ENCODE measurements at regions not wholly inside any gene's neighbourhood (a gene's known extent, or its start where the extent isn't known, plus 50 kb on each side); places are given as distances from the start of the nearest gene placed in this dataset.

- DNase-seq (ENCODE audit: low read depth) = no peak
These were observed 92.8 kb downstream of the HNRNPLL start for GRCh38 chr2:38509947-38510326.

DNA sequence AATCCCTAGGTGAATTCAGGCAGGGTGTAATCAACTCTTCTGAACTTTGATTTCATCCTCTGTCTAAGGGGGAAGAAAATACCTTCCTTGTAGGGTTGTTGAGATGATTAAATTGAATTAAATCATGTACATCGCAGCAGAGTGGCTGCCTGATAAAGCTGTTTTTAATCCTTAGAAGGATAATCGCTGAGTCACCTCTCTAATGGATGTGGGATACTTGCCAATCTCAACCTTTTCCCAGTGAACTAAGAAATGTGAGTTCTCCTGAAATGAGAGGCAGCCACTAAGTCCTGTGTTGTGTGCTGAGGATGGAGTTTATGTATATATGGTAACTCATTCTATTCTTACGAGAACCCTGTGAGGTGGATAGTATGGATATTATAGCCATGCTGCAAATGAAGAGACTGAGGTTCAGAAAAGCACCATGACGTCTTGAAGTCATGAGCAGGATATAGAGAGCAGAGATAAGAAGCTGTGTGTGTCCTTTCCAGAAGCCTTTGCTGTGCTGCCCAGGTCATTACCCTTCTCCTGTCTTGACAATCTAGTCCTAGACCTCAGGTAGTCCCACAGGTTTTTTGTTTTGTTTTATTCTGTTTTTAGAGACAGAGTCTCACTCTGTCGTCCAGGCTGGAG, 93.3 kb downstream of the HNRNPLL start:
- no peak for DNase-seq (ENCODE audit: low read depth)

DNA sequence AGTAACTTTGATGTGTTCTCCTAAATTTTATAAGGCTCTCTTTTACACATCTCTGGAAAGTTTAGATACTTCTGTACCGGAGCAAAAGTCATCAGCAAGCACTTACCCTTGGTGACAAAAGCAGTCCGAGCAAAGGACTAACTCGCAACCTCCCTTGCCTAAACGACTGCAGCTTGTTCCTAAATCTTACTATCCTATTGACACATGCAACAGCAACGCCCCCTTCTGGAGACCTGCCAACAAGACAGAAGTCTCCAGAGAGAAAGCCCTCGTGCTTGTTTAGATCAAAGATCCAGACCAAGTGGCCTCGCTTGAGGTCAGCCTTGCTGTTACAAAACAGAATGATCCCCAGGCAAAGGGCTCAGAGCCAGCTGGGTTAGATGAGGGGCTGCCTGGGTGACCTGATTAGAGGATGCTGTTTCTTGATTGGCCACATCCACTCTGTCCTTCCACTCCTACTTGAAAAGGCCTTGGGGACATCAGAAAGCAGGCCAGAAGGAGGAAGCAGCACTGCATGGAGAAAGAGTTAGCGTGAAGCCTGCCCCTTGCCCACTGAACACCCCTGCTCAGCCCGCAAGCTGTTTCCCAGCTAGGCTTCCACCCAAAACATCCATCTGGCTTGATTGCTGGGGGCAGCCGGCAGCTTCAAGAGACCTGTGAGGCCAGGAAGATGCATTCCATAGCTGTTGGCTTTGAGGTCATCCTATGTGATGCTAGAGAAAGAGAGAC, 94.3 kb downstream of the HNRNPLL start:
- DNase-seq (ENCODE audit: low read depth) = peak; percentile 69

- DNase-seq (ENCODE audit: low read depth) = no peak
These were observed 95.0 kb downstream of the HNRNPLL start for GRCh38 chr2:38507712-38508111.

DNA sequence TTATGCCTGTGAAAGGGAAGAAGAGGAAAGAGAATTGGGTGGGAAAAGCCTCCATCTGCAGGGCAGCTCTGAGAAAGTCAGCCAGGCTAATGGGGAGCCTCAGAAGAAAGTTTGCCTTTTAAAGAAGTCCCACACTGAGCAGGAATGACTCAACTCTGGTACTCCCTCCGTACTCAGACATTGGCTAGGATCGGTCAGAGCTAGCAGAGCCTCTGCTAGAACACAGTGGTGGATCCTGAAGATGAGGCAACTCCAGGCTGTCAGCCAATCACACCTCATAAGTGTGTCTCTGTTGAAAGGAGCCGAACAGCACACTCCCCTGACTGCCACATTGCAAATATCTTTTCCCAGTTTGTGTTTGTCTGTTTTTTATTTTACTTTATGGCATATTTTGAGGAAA, 96.9 kb downstream of the HNRNPLL start:
- DNase-seq (ENCODE audit: low read depth) = no peak

- DNase-seq (ENCODE audit: low read depth) = no peak
These were observed 98.6 kb downstream of the HNRNPLL start for GRCh38 chr2:38504169-38504568.

DNA sequence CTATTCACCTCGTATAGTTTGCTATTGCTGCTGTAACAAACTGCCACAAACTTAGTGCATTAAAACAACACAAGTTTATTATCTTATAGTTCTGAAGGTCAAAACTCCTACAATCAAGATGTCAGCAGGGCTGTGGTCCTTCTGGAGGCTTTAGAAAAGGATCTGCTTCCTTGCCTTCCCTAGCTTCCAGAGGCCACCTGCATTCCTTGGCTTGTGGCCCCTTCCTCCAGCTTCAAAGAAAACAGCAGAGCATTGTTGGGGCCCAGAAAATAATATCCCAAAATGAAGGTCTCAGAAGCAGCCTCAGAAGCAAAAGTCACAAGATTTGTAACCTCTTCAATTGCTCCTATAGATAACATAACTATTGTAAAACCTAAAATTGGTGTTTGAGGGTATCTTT, 100.6 kb downstream of the HNRNPLL start:
- DNase-seq (ENCODE audit: low read depth) = no peak

GRCh38 chr2:38500283-38500634, 102.5 kb downstream of the HNRNPLL start:
- DNase-seq (ENCODE audit: low read depth) = no peak

DNA sequence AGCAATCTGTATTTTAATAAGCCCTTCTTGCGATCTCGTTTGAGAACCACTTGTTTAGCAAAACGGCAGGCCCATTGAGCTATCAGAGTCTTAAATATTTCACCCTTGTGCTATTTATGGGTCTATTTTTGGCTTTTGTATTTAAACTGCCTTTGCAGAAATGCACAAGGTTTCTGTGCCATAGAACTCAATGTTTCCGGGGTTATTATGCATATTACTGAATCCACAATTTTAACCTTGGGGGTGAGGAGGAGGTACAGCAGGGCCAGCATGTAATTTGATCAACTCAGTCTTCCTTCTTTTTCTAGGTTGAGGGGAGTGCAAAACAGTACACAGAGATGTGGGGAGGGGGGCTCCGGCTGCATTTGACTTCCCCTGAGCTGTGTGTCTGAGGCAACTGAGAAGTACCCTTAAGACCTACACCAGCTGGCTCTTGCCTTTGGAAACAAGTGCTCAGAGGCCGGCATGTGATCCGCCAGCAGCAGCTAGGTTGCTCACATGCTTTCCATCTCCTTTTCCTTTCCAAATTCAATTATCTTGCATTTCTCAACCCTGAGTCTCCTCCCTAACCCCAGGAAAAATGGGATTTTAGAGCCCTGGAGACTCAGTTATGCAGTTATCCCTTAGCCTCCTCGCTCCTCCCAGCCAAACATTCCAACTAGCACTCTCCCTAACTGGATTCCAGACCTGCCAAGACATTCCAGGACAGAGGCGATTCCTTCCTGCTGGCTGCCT, 103.0 kb downstream of the HNRNPLL start:
- no peak for DNase-seq (ENCODE audit: low read depth)

DNA sequence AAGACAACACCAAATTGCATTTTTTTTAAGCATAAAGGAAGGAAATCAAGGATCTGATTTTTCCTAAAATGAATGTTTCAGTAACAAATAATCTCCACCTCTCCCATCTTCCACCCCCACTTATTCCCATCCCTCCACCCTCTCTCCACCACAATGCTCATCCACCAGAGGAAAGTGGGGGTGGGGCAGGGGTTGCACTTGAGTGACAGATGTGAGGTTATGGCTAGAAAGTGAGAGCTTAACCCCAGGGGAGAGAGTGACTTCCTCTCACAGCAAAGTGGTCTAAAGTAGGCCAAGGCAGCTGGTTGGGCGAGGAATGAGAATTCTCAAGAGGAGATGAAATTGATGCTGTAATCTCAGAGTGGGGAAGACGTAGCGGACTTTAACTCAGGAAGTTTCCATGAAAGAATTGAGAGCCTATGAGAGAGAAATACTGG, 104.7 kb downstream of the HNRNPLL start:
- DNase-seq (ENCODE audit: low read depth) = no peak

- DNase-seq (ENCODE audit: low read depth) = no peak
These were observed 105.1 kb downstream of the HNRNPLL start for GRCh38 chr2:38497670-38498037.

DNA sequence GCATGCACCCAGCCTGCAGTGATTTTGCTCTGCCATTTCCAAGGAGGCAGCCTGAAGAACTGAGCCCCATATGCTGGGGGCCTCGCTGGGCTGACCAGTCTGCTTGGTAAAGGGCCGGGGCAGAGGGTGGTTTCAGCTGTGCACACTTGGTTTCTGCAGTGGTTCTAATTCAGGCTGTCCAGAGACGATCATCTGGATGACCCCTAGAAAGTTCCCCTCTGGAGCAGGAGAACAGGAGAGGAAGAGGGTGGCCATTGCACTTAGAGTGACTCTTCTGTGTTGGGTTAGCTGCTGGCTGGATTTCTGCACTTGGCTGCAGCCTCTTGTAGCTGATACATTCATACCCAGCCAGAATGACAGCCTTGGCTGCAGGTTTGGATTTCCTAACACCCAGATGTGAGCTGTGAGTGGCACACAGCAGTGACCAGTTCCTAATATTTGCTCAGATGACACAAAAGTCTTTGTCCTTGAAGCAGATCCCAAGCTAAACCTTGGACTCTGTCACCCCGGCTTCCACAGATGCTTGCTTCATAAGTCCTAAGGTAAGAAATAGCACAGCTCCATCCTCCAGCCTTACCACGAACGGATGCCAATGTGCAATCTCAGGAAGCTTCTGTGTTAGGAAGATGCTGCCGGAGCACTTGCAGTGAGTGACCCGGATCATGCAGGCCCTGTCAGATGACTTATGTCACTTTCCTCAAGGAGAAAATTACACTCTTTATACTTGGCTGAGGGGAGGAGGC, 105.6 kb downstream of the HNRNPLL start:
- DNase-seq (ENCODE audit: low read depth) = no peak

DNA sequence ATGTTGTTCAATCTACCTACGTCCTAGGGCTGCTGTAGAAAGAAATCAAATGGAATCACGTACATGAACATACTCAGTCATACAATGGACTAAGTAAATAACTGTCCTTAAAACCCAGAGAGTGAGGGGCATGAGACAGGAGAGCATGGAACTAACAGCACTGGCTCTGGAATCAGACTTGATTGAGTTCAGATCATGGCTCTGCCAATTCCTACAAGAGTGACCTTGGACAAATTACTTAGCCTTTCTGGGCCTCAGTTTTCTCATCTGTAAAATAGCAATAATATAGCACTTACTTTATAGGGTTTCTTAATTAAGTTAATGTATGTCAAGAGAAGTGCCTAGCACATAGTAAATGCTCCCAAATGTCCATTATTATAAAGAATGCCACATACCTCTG, 106.8 kb downstream of the HNRNPLL start:
- no peak for DNase-seq (ENCODE audit: low read depth)

DNA sequence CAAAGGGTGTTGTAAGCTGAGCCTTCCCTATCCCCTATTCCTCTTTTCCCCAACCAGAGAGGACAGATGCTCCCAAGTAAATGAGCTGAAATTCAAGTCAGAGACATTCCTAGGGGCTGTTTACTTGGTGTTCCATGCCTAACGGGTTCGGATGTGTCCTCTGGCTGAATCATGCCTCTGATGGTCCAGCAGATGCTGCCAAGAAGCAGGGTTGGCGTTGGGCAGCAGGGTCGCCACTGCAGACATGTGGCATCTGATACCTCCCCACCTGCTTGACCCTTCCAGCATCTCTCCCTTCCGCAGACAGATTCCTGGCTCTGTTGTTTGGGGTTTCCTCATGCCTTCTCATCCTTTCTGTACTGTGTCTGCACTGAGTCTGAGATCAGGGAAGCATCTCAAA, 108.3 kb downstream of the HNRNPLL start:
- DNase-seq (ENCODE audit: low read depth) = no peak

DNA sequence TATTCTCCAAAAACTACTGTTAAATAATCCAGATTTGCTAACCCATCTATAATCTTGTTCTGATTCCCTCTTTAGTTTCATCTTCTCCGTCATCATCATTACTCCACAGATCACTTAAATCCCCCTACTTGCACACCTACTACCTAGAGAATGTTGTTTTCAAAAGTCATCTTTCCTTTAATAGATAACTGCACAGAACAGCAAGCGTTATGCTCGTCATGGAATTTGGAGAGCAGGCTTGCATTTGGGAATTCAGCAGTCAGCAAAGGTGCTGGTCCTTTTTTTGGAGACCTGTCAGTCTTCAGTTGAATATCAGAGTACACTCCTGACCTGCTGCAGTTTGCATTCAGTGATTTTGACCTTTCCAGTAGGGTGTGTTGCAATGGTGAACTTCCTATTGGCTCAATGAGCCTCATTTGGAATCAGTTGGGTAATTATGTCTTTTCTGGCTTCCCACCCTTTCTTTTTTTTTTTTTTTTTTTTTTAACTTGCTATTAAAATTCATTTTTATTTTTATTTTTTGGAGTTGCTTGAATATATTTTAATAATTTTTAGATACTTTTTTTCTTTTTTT, 110.6 kb downstream of the HNRNPLL start:
- no peak for DNase-seq (ENCODE audit: low read depth)

- DNase-seq (ENCODE audit: low read depth) = no peak
These were observed 111.3 kb downstream of the HNRNPLL start for GRCh38 chr2:38491436-38491835.

GRCh38 chr2:38489846-38490245, 112.8 kb upstream of the ATL2 start:
- no peak for DNase-seq (ENCODE audit: low read depth)

- DNase-seq (ENCODE audit: low read depth) = no peak
These were observed 110.8 kb upstream of the ATL2 start for GRCh38 chr2:38487852-38488251.

DNA sequence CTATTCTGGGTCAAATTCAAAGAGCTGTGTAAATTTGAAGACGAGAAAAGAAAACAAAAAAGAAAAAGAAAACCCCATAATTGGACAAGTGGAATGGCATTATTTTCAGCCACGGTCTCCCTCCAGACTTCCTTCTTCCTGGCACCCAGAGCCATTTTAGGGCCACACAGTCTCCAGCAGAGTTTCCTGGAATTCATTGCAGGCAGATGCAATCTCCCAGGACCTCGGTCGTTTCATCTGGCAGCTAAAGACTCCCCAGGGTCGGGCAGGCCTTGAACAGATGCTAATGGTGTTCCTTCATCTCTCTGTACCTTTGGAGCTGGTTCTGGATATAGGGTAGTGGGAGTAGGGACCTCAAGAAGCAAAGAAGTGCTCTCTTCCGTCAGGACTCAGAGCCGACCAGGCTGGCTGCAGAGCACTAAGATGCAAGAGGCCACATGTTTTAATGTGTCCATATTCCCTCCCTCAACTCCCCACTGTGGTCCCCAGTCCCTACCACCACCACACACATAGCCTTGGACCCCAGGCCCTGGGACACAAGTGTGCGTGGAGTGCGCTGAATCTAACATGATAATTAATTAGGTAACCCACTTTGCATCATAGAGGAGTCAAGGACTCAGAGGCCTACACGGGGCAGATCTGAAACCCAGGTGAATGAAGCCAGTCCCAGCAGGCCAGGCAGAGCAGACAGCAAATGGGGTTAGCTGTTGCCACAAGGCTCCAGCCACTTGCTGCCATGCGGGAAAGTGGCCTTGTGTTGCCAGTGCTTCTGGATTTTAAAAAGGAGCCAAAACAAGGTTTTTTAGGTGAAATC, 109.3 kb upstream of the ATL2 start:
- DNase-seq (ENCODE audit: low read depth) = no peak

- DNase-seq (ENCODE audit: low read depth) = no peak
These were observed 108.7 kb upstream of the ATL2 start for GRCh38 chr2:38485734-38486133.

GRCh38 chr2:38484957-38485356, 107.9 kb upstream of the ATL2 start:
- DNase-seq (ENCODE audit: low read depth) = no peak
